IMR-90 (cell line): ENCODE measurements at regions not wholly inside any gene's neighbourhood (a gene's known extent, or its start where the extent isn't known, plus 50 kb on each side); places are given as distances from the start of the nearest gene placed in this dataset.

ENCODE experiments used
- ATAC-seq: fragments of 200-7000 bp; cut with Tn5 transposase; 2 replicates; pipeline ENCODE4 v1.9.1; 2020; ENCODE audit warnings: low read depth, mild to moderate bottlenecking, moderate library complexity
- BruUV-seq: library from RNA; stranded (reverse); fragments of 400-500 nt; replicated peaks from 2 replicates; lab custom pipeline; 2021; lab: Mats Ljungman, UMichigan
- CTCF ChIA-PET: fragments of 300-600 bp; formaldehyde crosslinking; extraction: SDS; loops from one replicate; lab custom pipeline; 2021; ENCODE audit warnings: antibody characterized with exemption; lab: Yijun Ruan, JAX
- POLR2A ChIA-PET: fragments of 300-600 bp; sonication (Branson Sonifier 250); formaldehyde crosslinking; loops from one replicate; lab custom pipeline; 2022; ENCODE audit warnings: antibody characterized with exemption; ENCODE audit not compliant: unreplicated experiment; lab: Charles Lee
- DNase-seq: peaks from one replicate; pipeline ENCODE4 v3.0.0; 2013
- H2AFZ ChIP-seq: replicated peaks from 2 replicates; pipeline ENCODE3; 2013; ENCODE audit warnings: low read length, mild to moderate bottlenecking; ENCODE audit not compliant: poor library complexity
- H2AK5ac ChIP-seq: 2 replicates; pipeline ENCODE4 v1.6.1; 2013; ENCODE audit warnings: low read depth, low read length, inconsistent platforms
- H2AK9ac ChIP-seq: replicated peaks from 2 replicates; pipeline ENCODE3; 2013; ENCODE audit warnings: mild to moderate bottlenecking, low read depth, low read length, moderate library complexity; ENCODE audit not compliant: poor library complexity
- H2BK120ac ChIP-seq: 2 replicates; pipeline ENCODE4 v1.6.1; 2013; ENCODE audit warnings: low read depth, low read length, inconsistent platforms
- H2BK15ac ChIP-seq: 3 replicates; pipeline ENCODE4 v1.6.1; 2013; ENCODE audit warnings: low read depth, low read length, inconsistent platforms
- H2BK20ac ChIP-seq: 2 replicates; pipeline ENCODE4 v1.6.1; 2013; ENCODE audit warnings: low read depth, mild to moderate bottlenecking, inconsistent platforms, low read length, moderate library complexity
- H2BK5ac ChIP-seq: 2 replicates; pipeline ENCODE4 v1.6.1; 2013; ENCODE audit warnings: mild to moderate bottlenecking, low read depth, low read length, inconsistent platforms; ENCODE audit not compliant: poor library complexity, severe bottlenecking
- H3K14ac ChIP-seq: replicated peaks from 2 replicates; pipeline ENCODE4 v1.6.1; 2013; ENCODE audit warnings: low read depth, low read length, inconsistent platforms
- H3K18ac ChIP-seq: 2 replicates; pipeline ENCODE4 v1.6.1; 2013; ENCODE audit warnings: low read depth, low read length, control low read depth
- H3K23ac ChIP-seq: 2 replicates; pipeline ENCODE4 v1.6.1; 2013; ENCODE audit warnings: low read depth, low read length, inconsistent platforms
- H3K27ac ChIP-seq: 2 replicates; pipeline ENCODE4 v1.5.1; 2013; ENCODE audit warnings: mild to moderate bottlenecking, control low read depth, low read length; ENCODE audit not compliant: insufficient read depth
- H3K27me3 ChIP-seq: 2 replicates; pipeline ENCODE4 v1.6.1; 2013; ENCODE audit warnings: low read length; ENCODE audit not compliant: control insufficient read depth, insufficient read depth
- H3K36me3 ChIP-seq: 2 replicates; pipeline ENCODE4 v1.6.1; 2013; ENCODE audit warnings: low read length, mixed read lengths; ENCODE audit not compliant: control insufficient read depth, insufficient read depth
- H3K4ac ChIP-seq: 2 replicates; pipeline ENCODE4 v1.6.1; 2013; ENCODE audit warnings: low read depth, low read length, inconsistent platforms
- H3K4me1 ChIP-seq: 2 replicates; pipeline ENCODE4 v1.6.1; 2013; ENCODE audit warnings: low read length, mixed read lengths; ENCODE audit not compliant: control insufficient read depth, insufficient read depth
- H3K4me2 ChIP-seq: 2 replicates; pipeline ENCODE4 v1.6.1; 2013; ENCODE audit warnings: low read depth, mild to moderate bottlenecking, control low read depth, low read length, moderate library complexity
- H3K4me3 ChIP-seq: 2 replicates; pipeline ENCODE4 v1.5.1; 2013; ENCODE audit warnings: low read depth, mild to moderate bottlenecking, control low read depth, low read length, moderate library complexity; ENCODE audit not compliant: insufficient read depth
- H3K56ac ChIP-seq: 2 replicates; pipeline ENCODE4 v1.6.1; 2013; ENCODE audit warnings: low read length, inconsistent platforms; ENCODE audit not compliant: insufficient read depth; ENCODE audit errors: extremely low read depth
- H3K79me1 ChIP-seq, 2 experiments: 2 replicates each; pipeline ENCODE4 v1.6.1; 2013; ENCODE audit warnings: low read length in 2 of 2, inconsistent platforms in 1 of 2, low read depth in 1 of 2
- H3K9ac ChIP-seq: 2 replicates; pipeline ENCODE4 v1.6.1; 2013; ENCODE audit warnings: low read depth, low read length, control low read depth
- H3K9me1 ChIP-seq: 2 replicates; pipeline ENCODE4 v1.6.1; 2013; ENCODE audit warnings: low read length, inconsistent platforms; ENCODE audit not compliant: insufficient read depth
- H3K9me3 ChIP-seq: 2 replicates; pipeline ENCODE4 v1.6.1; 2013; ENCODE audit warnings: low read length; ENCODE audit not compliant: control insufficient read depth, insufficient read depth
- H4K20me1 ChIP-seq: 2 replicates; pipeline ENCODE4 v1.6.1; 2013; ENCODE audit warnings: low read length, inconsistent platforms; ENCODE audit not compliant: insufficient read depth
- H4K5ac ChIP-seq: 2 replicates; pipeline ENCODE4 v1.6.1; 2013; ENCODE audit warnings: mild to moderate bottlenecking, low read depth, low read length, control low read depth
- H4K8ac ChIP-seq, 2 experiments: 2 replicates each; pipeline ENCODE4 v1.6.1; 2013; ENCODE audit warnings: low read depth in 2 of 2, low read length in 2 of 2, control low read depth in 1 of 2, inconsistent platforms in 1 of 2
- H4K91ac ChIP-seq: 2 replicates; pipeline ENCODE4 v1.6.1; 2013; ENCODE audit warnings: low read depth, low read length, inconsistent platforms; ENCODE audit not compliant: insufficient read depth
- BHLHE40 ChIP-seq: fragments of 150-350 bp; IDR thresholded peaks from 2 replicates; pipeline ENCODE4 v1.6.1; 2016; ENCODE audit warnings: mild to moderate bottlenecking, low read depth, low read length
- CEBPB ChIP-seq: IDR thresholded peaks from 2 replicates; pipeline ENCODE4 v1.6.1; 2012; ENCODE audit warnings: low read depth, low read length, improper control_type of control experiment
- CHD1 ChIP-seq: IDR thresholded peaks from 2 replicates; pipeline ENCODE4 v1.6.1; 2012; ENCODE audit warnings: low read depth, low read length, improper control_type of control experiment
- CTCF ChIP-seq: conservative IDR thresholded peaks from 2 replicates; pipeline ENCODE4 v1.5.1; 2012; ENCODE audit warnings: mild to moderate bottlenecking, low read depth, low read length, improper control_type of control experiment
- FOS ChIP-seq: fragments of 150-350 bp; IDR thresholded peaks from 2 replicates; pipeline ENCODE4 v1.6.1; 2016; ENCODE audit warnings: low read depth, low read length
- MAFK ChIP-seq: IDR thresholded peaks from 2 replicates; pipeline ENCODE4 v1.6.1; 2012; ENCODE audit warnings: low read depth, low read length, improper control_type of control experiment
- MAZ ChIP-seq: IDR thresholded peaks from 2 replicates; pipeline ENCODE4 v1.6.1; 2012; ENCODE audit warnings: low read depth, mild to moderate bottlenecking, low read length, improper control_type of control experiment, moderate library complexity, borderline replicate concordance
- MXI1 ChIP-seq: IDR thresholded peaks from 2 replicates; pipeline ENCODE4 v1.6.1; 2012; ENCODE audit warnings: low read depth, mild to moderate bottlenecking, low read length, moderate library complexity, borderline replicate concordance
- POLR2A ChIP-seq: IDR thresholded peaks from 2 replicates; pipeline ENCODE4 v1.6.1; 2012; ENCODE audit warnings: mild to moderate bottlenecking, low read depth, low read length
- RAD21 ChIP-seq: IDR thresholded peaks from 2 replicates; pipeline ENCODE4 v1.6.1; 2012; ENCODE audit warnings: low read length, improper control_type of control experiment
- RCOR1 ChIP-seq: IDR thresholded peaks from 2 replicates; pipeline ENCODE4 v1.6.1; 2012; ENCODE audit warnings: mild to moderate bottlenecking, low read length, improper control_type of control experiment; ENCODE audit not compliant: insufficient replicate concordance
- RFX5 ChIP-seq: IDR thresholded peaks from 2 replicates; pipeline ENCODE4 v1.8.0; 2012; ENCODE audit warnings: low read depth, mild to moderate bottlenecking, low read length, moderate library complexity
- SMC3 ChIP-seq: fragments of 150-350 bp; IDR thresholded peaks from 2 replicates; pipeline ENCODE4 v1.6.1; 2016; ENCODE audit warnings: low read depth, mild to moderate bottlenecking, antibody characterized with exemption, low read length, moderate library complexity
- USF2 ChIP-seq: fragments of 150-350 bp; IDR thresholded peaks from 2 replicates; pipeline ENCODE4 v1.6.1; 2017; ENCODE audit warnings: mild to moderate bottlenecking, antibody characterized with exemption, low read length, low read depth
- WGBS, 2 experiments: methylation state at CpG; one replicate each; pipeline versions ENCODE4 v1.1.5 to v1.1.7; 2013; ENCODE audit warnings: missing lambda C conversion rate in 2 of 2; ENCODE audit not compliant: insufficient read length in 1 of 2; ENCODE audit errors: extremely low coverage in 2 of 2; 5-methylcytosine and 5-hydroxymethylcytosine counted together
- dilution Hi-C: fragments of 300-500 bp; cut with HindIII; formaldehyde crosslinking; loops from one replicate; pipeline ENCODE4 v1.14.3; 2018; ENCODE audit warnings: low sequenced_read_pairs; ENCODE audit not compliant: unreplicated experiment
- in situ Hi-C: fragments of 300-500 bp; cut with MboI; formaldehyde crosslinking; loops from 3 replicates; pipeline ENCODE4 v1.14.3; 2019; ENCODE audit warnings: low sequenced_read_pairs, inconsistent platforms, mixed read lengths
- intact Hi-C: fragments of 100-400 bp; cut with micrococcal nuclease; formaldehyde crosslinking; loops from 2 replicates; pipeline ENCODE4 v1.10.0; 2022
- TF ChIP-seq, protein P1 (sequence below): fragments of 150-350 bp; IDR thresholded peaks from 2 replicates; pipeline ENCODE4 v1.6.1; 2016; ENCODE audit warnings: low read depth, mild to moderate bottlenecking, low read length, moderate library complexity, borderline replicate concordance

DNA sequence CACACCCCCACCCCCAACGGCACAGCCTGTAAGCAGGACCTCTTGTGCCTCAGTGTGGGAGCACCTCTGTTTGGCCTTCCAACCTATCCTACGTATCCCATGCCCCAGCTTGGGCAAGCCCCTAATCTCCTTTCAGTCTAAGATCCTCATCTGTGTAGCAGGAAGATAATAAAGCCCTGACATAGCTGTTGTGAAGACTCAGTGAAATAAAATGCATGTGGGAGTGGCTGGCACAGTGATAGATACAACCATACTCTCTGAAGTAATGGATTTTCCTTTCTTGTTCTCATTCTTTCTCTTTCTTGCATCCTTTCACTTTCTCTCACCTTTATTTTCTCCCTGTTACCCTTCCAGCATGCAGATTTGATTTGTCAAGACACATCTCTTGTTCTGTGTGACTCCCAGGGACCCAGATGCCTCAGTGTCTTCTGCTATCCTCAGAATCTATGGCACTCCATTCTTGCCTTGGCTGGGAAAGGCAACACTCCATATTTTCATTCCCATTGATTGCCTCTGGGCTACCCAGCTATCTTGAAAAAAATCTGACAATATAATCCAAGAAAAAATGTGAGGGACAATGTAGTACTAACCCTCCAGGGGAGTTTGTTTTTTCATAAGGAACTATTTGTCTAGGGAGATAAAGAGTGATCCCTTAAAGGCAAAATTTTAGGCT, 207.2 kb upstream of the SETBP1 start:
- H4K8ac ChIP-seq, result no peak overlapping the region
- WGBS, 2 experiments, result no CpG with 5 or more reads among the region's 2 CpGs
- H3K56ac ChIP-seq, result no peak overlapping the region
- dilution Hi-C loops, result no loop called here
- no peak overlapping the region for H2AK9ac ChIP-seq
- ATAC-seq, result no peak
- no peak overlapping the region for H3K4ac ChIP-seq
- H3K9ac ChIP-seq, result no peak overlapping the region
- CTCF ChIA-PET, result no interaction called here
- H3K9me3 ChIP-seq, result no peaks in the 10 kb centered on the region
- no peak overlapping the region for H4K5ac ChIP-seq
- no peak overlapping the region for H3K14ac ChIP-seq
- no peaks in the 10 kb centered on the region for H4K20me1 ChIP-seq
- H3K18ac ChIP-seq, result no peak overlapping the region
- no peak overlapping the region for H2AK5ac ChIP-seq
- no peak overlapping the region for H3K4me2 ChIP-seq
- no peak overlapping the region for H2BK5ac ChIP-seq
- POLR2A ChIA-PET, result no interaction called here
- H3K23ac ChIP-seq, result no peak overlapping the region
- H2BK20ac ChIP-seq, result no peak overlapping the region
- no peaks in the 10 kb centered on the region for H3K27me3 ChIP-seq
- H3K4me1 ChIP-seq, result no peaks in the 10 kb centered on the region
- no peak overlapping the region for H4K91ac ChIP-seq
- H3K4me3 ChIP-seq, result no peak overlapping the region
- DNase-seq, result no peak
- in situ Hi-C loops, result no loop called here
- H3K27ac ChIP-seq, result no peak overlapping the region
- H2BK15ac ChIP-seq, result no peak overlapping the region
- H3K9me1 ChIP-seq, result no peaks in the 10 kb centered on the region
- intact Hi-C loops, result no loop called here
- no peak overlapping the region for H2BK120ac ChIP-seq
- TF ChIP-seq, protein P1, sequence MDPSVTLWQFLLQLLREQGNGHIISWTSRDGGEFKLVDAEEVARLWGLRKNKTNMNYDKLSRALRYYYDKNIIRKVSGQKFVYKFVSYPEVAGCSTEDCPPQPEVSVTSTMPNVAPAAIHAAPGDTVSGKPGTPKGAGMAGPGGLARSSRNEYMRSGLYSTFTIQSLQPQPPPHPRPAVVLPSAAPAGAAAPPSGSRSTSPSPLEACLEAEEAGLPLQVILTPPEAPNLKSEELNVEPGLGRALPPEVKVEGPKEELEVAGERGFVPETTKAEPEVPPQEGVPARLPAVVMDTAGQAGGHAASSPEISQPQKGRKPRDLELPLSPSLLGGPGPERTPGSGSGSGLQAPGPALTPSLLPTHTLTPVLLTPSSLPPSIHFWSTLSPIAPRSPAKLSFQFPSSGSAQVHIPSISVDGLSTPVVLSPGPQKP, result no peak
- no peak for TF ChIP-seq MAZ
- no peak for TF ChIP-seq BHLHE40
- TF ChIP-seq CEBPB, result no peak
- no peak for TF ChIP-seq FOS
- no peak for TF ChIP-seq CHD1
- no peak for TF ChIP-seq CTCF
- no peak for TF ChIP-seq RCOR1
- no peak for TF ChIP-seq SMC3
- TF ChIP-seq MXI1, result no peak
- TF ChIP-seq POLR2A, result no peak
- TF ChIP-seq RFX5, result no peak
- TF ChIP-seq RAD21, result no peak
- no peak for TF ChIP-seq USF2
- TF ChIP-seq MAFK, result no peak
- H3K79me1 ChIP-seq, result no peaks in the 10 kb centered on the region
- no peak overlapping the region for H2AFZ ChIP-seq
- H3K36me3 ChIP-seq, result no peaks in the 10 kb centered on the region
- no TSS peak for BruUV-seq
